NOMO-1 treated with dmso at 0.1 percent for 144 hours (cell line): ENCODE measurements at regions not wholly inside any gene's neighbourhood (a gene's known extent, or its start where the extent isn't known, plus 50 kb on each side); places are given as distances from the start of the nearest gene placed in this dataset.
"Not testable (repeated sequence)": the region's sequence is repeated elsewhere in the genome, so short reads cannot be mapped to it uniquely, and the experiment has no call there.

Experiments used
- DNase-seq: peaks from one replicate; lab custom pipeline; 2025; ENCODE audit not compliant: unreplicated experiment; lab: John Stamatoyannopoulos, UW

DNA sequence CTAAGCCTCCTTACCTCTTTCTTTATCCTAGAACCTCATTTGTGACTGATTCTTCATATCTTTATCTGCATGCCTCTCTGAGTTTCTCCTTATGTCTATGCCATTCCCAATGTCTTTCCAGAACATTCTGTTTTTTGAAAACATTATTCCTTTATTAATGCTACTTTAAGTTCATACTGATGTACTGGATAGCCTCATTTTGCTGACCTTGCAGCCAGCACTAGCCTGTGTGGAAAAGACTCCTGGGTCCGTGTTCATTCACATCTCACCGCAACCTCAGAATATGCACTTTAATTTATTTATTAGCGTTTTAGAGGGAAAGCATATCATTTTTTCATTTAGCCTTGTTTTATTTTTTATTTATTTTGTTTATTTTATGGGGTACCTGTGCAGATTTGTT, 208.1 kb upstream of the NPVF start:
- DNase-seq, result no peak

- DNase-seq, result no peak
These were observed 209.0 kb upstream of the NPVF start for GRCh38 chr7:25437308-25437707.

DNA sequence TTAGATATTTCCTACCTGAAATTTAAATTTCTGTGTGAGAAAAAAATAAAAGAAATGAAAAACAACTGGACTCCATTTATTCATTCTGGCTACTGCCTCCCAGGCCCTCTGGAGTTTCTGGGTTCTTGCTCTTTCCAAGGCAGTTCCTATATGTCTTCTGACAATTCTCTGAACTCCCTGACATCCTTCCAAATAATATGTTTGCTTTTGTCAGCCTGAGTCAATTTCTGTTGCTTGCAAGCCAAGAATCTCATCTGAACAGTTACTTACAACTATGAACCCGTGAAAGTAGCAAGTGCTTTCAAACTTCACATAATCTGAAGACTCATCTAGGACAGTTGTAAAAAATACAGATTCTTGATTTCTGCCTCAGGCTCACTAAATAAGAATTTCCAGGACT, 216.7 kb upstream of the NPVF start:
- DNase-seq, result no peak

GRCh38 chr7:25448301-25448700, 220.0 kb upstream of the NPVF start:
- DNase-seq, result no peak

DNA sequence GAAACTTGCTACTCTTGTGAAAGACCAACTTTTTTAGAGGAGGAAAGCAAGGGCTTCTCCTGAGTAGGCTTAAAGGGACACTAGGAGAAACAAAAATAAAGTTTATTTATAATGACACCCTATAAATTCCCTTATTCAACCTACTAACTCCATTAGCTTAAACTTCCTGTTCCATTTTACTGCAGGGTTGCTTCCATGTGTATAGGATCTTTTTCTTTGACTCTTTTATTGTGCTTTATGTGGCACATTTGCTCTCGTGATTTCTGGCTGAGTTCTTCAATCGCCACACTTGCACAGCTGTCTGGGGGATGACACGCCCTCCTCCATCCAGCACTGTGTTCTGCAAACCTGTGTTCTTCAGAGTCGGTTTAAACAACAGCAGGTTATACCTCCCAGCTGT, 225.7 kb upstream of the NPVF start:
- no peak for DNase-seq

GRCh38 chr7:25454562-25455041, 226.3 kb upstream of the NPVF start:
- DNase-seq, result peak; percentile 53

- no peak for DNase-seq
These were observed 227.5 kb upstream of the NPVF start for GRCh38 chr7:25455683-25456251.

DNA sequence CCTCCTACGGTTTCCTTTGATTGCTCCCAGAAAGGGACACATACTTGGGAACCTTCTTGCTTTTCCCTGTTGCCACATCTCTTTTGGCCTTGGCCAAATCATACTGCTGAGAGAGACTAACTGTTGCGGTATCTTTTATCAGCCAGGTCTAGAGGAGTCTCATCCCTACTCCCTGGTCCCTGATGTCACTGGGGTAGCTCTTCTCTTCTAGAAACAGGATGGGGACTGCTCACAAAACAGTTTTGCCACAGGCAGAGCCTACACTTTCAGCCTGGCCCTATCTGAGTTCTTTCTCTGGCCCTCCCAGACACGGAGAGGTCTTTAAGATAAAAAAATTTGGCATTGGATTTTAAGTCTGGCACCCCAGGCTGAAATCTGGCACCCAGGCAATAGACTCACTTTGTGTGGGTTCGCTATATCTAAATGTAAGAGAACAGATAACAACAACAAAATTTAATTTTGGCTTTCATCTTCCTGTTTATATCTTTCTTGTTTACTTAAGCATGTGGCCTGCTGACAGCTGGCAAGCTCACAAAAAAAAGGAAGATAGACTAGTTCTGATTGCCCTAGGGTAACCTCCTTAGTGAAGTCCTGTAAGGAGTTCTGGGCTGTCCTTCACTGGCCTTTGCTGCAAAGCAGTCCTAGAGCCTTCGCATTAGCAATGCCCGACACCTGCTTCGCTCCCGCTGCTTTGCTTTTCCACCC, 228.3 kb upstream of the NPVF start:
- DNase-seq, result no peak

DNA sequence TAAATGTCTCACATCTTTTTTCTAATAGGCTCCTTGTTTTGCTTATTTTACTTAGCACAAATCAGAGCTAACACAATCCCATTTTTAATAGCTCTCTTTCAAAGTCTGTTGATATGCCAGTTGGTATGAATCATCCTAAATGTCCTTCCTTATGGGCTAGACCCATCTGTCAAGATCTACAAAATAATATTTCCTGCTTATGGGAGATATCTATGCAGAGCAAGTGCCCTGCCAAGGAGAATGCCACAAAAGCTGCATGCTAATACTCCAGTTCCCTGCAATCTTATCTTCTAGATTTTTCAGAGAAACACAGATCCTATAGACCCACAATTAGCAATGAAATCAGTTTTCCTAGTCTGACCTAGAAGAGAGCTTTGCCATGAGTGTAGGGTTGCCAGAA, 230.8 kb upstream of the NPVF start:
- no peak for DNase-seq

- DNase-seq, result peak; percentile 28
These were observed 232.1 kb upstream of the NPVF start for GRCh38 chr7:25460433-25460832.

- DNase-seq, result no peak
These were observed 241.4 kb upstream of the NPVF start for GRCh38 chr7:25469669-25470068.

DNA sequence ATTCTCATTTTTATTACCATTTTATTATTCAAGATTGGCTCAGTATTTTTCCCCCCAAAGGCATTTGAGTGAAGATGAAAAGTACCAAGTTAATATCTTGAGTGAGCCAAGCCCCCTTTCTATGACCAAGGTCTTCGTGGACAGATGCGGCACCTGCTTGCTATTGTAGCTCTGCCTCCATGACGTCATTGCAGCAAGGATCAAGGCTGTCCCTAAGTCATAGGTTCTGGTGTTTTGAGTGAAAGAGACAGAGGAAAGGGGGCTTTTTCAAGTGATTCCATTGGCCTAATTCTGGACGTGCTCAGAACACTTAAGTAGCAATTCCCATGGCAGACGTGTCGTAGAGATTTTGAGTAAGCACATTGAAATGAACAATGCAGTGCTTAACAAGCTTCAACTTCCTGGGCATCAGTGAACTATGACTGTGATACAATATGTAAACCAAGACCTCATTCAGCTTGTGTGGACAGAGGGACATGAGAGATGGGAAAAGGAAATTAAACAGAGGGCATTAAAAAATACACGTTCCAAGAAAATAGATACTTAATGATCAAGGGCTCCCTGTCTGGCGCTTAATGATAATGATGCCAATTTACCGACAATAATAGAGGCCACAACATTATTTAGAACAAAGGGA, 248.7 kb upstream of the NPVF start:
- DNase-seq, result no peak

GRCh38 chr7:25478221-25478620, 249.9 kb upstream of the NPVF start:
- not testable (repeated sequence) for DNase-seq

- no peak for DNase-seq
These were observed 250.6 kb upstream of the NPVF start for GRCh38 chr7:25478925-25479324.

DNA sequence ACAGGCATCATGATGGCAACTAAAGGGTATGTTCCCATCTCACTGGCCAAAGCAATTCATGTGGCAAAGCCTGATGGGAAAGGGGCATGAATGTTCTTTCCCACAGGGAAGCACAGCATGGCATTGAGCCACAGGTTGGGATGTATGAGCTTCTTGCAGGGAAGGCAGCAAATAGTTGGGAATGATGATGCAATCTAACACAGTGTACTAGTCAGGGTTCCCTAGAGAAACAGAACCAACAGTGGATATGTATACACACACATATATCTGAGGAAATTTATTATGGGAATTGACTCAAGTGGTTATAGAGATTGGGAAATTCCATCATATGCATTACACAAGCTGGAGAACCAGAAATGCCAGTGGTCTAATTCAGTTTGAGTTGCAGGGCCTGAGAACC, 253.6 kb upstream of the NPVF start:
- no peak for DNase-seq

DNA sequence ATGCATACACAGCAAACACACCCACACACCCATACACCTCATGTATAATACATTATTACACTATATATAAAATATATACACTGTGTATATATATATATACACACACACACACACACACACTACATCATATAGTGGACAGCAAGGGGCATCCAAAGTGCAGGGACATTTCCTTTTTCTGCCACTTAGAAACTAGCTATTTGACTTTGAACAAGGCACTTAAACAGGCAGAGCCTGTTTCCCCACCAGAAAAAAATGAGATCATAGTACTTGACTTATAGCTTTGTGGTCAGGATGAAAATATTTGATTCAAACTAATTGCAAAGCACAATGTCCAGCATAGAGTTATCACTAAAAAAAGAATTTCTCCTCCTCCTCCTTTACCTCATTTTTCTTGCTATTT, 254.3 kb upstream of the NPVF start:
- no peak for DNase-seq

GRCh38 chr7:25485026-25485425, 256.7 kb upstream of the NPVF start:
- DNase-seq, result no peak

- no peak for DNase-seq
These were observed 258.4 kb upstream of the NPVF start for GRCh38 chr7:25486656-25487055.

DNA sequence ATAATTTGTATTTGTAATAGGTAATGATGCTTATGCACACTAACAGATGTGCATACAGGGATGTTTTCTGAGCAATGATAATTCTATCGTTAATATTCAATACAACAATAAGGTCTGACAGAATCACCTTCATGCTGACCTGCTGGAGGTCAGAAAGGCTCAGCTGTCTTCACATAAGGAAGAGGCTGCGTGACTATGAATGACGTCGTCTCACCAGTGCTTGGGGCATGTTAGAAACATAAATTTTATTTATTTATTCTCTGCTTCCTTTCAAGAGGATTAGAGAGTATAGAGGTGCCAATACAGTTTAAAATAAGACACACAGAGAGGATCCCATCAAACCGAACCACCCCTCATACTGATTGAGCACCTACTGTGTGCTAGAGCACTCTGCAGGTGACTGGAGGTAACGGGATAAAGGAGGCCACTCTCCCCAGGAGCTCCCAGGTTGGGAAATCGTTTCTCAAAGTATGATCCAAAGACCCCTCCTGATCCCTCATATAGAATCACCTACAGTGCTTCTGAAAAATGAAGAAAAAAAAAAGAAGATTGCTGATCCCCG, 265.6 kb upstream of the NPVF start:
- DNase-seq, result no peak

GRCh38 chr7:25494896-25495295, 266.6 kb upstream of the NPVF start:
- no peak for DNase-seq

GRCh38 chr7:25495342-25496250, 267.3 kb upstream of the NPVF start:
- no peak for DNase-seq
